Right atrium auricular region (tissue), 2 donors: ENCODE measurements at regions not wholly inside any gene's neighbourhood (a gene's known extent, or its start where the extent isn't known, plus 50 kb on each side); places are given as distances from the start of the nearest gene placed in this dataset.

Experiments used
- DNase-seq: peaks from one replicate; pipeline ENCODE4 v3.0.0-alpha.2; 2019; ENCODE audit warnings: low spot score
- H3K27ac ChIP-seq, 2 donors: fragments of 200-600 bp; sonication (generic); 1 replicate in 1 of 2; 2 replicates in 1 of 2; pipeline ENCODE4 v1.5.1; 2016 to 2019
- H3K27me3 ChIP-seq, 2 donors: fragments of 200-600 bp; sonication (generic); one replicate each; pipeline versions ENCODE4 v1.5.1 to v1.6.0; 2017 to 2019
- H3K36me3 ChIP-seq: fragments of 200-600 bp; sonication (generic); one replicate; pipeline ENCODE4 v1.5.1; 2016
- H3K4me1 ChIP-seq, 2 donors: fragments of 200-600 bp; sonication (generic); one replicate each; pipeline versions ENCODE4 v1.5.1 to v1.6.0; 2017 to 2019
- H3K4me3 ChIP-seq, 2 donors: fragments of 200-600 bp; sonication (generic); 1 replicate in 1 of 2; 2 replicates in 1 of 2; pipeline ENCODE4 v1.5.1; 2017 to 2019; ENCODE audit warnings: mild to moderate bottlenecking in 1 of 2, moderate library complexity in 1 of 2
- H3K9me3 ChIP-seq, 2 donors: fragments of 200-600 bp; sonication (generic); one replicate each; pipeline ENCODE4 v1.5.1; 2019
- TF ChIP-seq, protein P1 (sequence below), 2 donors: fragments of 200-600 bp; sonication (generic); IDR thresholded peaks; one replicate each; pipeline ENCODE4 v1.5.1; 2019; ENCODE audit warnings: antibody characterized with exemption in 2 of 2

DNA sequence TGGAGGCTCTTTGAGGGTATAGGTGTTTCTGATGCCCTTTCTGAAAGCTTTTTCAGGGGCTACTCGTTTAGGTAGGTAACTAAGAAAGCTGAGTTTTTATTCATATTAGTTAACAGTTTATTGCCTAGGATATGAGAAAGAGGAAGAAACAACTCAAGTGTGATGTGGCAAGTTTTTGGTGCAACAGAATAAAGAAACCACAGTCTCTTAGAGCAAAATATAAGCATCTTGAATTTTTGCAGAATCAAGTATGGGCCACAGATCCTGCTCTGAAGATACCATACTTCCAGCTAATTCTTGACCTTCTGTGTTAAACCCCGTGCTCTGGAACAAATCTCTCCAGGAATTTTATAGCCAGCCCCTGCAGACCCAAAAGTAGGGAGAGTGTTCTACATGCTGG is 147.7 kb upstream of the SLC1A4 start:
- TF ChIP-seq, protein P1, sequence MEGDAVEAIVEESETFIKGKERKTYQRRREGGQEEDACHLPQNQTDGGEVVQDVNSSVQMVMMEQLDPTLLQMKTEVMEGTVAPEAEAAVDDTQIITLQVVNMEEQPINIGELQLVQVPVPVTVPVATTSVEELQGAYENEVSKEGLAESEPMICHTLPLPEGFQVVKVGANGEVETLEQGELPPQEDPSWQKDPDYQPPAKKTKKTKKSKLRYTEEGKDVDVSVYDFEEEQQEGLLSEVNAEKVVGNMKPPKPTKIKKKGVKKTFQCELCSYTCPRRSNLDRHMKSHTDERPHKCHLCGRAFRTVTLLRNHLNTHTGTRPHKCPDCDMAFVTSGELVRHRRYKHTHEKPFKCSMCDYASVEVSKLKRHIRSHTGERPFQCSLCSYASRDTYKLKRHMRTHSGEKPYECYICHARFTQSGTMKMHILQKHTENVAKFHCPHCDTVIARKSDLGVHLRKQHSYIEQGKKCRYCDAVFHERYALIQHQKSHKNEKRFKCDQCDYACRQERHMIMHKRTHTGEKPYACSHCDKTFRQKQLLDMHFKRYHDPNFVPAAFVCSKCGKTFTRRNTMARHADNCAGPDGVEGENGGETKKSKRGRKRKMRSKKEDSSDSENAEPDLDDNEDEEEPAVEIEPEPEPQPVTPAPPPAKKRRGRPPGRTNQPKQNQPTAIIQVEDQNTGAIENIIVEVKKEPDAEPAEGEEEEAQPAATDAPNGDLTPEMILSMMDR (IDR thresholded peaks at IDR 0.05): no peak
- Histone ChIP-seq H3K27ac (no peak overlapping the region), H3K4me3 (no peak overlapping the region), H3K4me1 (peaks cover 0 to 13% of the 10 kb centered on the region in 2 donors), H3K36me3 (no peaks in the 10 kb centered on the region), H3K9me3 (no peaks in the 10 kb centered on the region), H3K27me3 (no peaks in the 10 kb centered on the region)
- DNase-seq: no peak

DNA sequence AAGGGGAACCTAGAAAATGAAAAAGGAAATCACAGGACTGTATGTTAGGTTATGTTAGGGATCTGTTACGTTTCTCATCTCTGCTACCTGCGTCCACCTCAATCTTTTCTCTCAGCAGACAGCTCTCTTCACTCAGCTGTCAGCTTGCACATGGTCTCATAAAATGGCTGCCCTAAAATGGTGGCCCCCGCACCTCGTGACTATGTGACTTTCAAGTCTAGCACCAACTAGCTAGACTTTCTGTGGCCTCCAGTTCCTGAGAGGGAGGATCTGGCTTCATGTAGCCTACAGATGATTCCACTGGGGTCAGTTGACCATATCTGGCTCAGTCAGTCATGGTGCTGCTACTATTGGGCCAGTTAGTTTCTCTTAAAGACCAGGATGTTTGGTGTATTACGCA is 147.2 kb upstream of the SLC1A4 start:
- TF ChIP-seq, protein P1 (IDR thresholded peaks at IDR 0.05): no peak
- Histone ChIP-seq H3K9me3 (no peaks in the 10 kb centered on the region), H3K27ac (no peak overlapping the region), H3K36me3 (no peaks in the 10 kb centered on the region), H3K4me1 (peaks cover 0 to 13% of the 10 kb centered on the region in 2 donors), H3K27me3 (no peaks in the 10 kb centered on the region), H3K4me3 (no peak overlapping the region)
- DNase-seq: no peak

DNA sequence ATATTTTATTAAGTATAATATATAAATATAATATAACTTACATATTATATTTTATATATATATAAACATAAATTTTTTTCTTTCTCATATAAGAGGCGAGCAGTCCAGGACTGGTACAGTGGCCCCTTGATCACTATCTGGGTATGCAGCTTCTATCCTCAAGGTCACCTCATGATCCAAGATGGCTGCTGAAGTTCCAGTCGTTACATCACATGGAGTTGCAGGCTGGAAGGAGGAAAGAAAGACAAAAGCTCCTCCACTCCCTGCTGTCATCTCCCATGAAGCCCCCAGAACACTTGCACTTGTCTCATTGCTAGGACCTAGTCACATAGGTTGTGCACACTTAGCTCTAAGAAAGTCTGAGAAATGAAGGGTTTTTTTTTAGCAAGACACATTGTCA is 145.1 kb upstream of the SLC1A4 start:
- no peak overlapping the region for H3K27ac ChIP-seq

DNA sequence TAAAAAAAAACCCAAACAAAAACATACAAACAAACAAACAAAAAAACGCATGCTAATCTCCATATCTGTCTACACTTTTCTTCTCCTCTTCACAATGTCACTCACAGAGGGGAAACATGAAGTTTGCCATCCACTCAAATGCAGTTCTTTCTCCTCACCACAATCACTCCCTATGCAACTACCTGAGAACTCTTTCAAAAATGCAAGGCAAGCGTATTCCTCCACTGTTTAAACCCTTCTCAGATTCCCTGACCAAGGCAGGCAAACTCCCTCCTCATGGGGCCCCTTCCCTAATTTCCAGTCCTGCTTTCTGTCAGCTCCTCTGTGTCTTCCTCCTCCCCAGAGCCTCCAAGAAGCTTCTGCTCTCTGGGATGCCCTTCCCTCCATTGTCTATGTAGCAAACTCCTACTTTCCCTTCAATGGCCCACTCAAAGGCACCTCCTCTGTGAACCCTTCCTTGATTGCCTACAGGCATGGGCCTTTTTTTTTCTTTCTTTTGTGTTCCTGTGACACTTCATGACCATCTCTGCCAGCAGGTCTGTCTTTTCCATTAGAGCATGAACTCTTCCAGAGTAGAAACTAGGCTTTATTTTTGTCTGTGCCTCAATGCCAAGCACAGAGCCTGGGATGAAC is 143.8 kb upstream of the SLC1A4 start:
- TF ChIP-seq, protein P1 (IDR thresholded peaks at IDR 0.05): no peak
- DNase-seq: no peak
- no peaks in the 10 kb centered on the region for H3K27me3 ChIP-seq
- no peak overlapping the region for H3K27ac ChIP-seq
- no peak overlapping the region for H3K4me3 ChIP-seq
- no peaks in the 10 kb centered on the region for H3K36me3 ChIP-seq
- no peaks in the 10 kb centered on the region for H3K9me3 ChIP-seq
- no peaks in the 10 kb centered on the region for H3K4me1 ChIP-seq

More for the DNA sequence above, 145.1 kb upstream of the SLC1A4 start:
- no peak for DNase-seq
- H3K36me3 ChIP-seq: no peaks in the 10 kb centered on the region
- TF ChIP-seq, protein P1 (IDR thresholded peaks at IDR 0.05): no peak
- no peak overlapping the region for H3K4me3 ChIP-seq
- no peaks in the 10 kb centered on the region for H3K9me3 ChIP-seq
- H3K27me3 ChIP-seq: no peaks in the 10 kb centered on the region
- peaks cover 0 to under 1% of the 10 kb centered on the region in 2 donors for H3K4me1 ChIP-seq

DNA sequence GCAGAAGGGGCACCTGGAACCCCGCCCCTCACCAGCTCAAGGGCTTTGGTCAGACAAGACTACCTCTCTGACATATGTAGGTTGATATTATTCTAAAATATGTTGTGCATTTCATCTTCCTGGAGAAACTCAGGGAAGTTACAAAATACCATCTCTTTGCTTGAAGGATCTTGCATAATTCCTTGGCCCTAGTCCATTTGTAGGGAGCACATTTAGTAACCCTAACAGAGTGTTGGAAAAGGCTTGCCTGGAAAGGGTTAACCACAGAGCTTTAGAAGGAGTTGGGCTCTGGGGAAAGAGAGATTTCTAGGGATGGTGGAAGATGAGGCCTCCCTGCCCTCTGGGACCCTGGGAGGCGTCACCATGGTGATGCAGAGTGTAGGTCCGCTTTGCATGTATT is 143.0 kb upstream of the SLC1A4 start:
- Histone ChIP-seq H3K36me3 (no peaks in the 10 kb centered on the region), H3K27me3 (no peaks in the 10 kb centered on the region), H3K9me3 (no peaks in the 10 kb centered on the region), H3K27ac (no peak overlapping the region), H3K4me1 (no peaks in the 10 kb centered on the region), H3K4me3 (no peak overlapping the region)
- DNase-seq: no peak
- TF ChIP-seq, protein P1 (IDR thresholded peaks at IDR 0.05): no peak

DNA sequence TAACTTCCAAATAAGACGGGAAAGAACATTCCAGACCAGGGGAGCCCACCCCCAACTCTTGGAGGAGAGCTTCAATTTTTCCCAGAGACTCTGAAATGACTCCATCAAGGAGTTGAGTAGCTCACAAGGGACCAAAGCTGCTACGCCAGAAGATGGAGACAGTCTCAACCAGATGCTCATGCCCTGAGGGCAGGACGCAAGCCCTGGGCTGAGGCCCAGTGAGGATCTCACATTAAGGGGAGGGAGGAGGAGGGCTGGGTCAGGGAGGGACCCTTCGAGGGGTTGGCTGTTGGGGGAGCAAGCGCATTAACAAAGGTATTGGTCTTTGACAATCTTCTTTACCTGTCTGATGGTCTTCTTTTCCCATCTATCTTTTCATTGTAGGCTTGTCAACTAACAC is 141.3 kb upstream of the SLC1A4 start:
- no peaks in the 10 kb centered on the region for H3K9me3 ChIP-seq
- H3K4me1 ChIP-seq: no peaks in the 10 kb centered on the region
- no peaks in the 10 kb centered on the region for H3K36me3 ChIP-seq
- no peak overlapping the region for H3K27ac ChIP-seq
- no peaks in the 10 kb centered on the region for H3K27me3 ChIP-seq
- TF ChIP-seq, protein P1 (IDR thresholded peaks at IDR 0.05): no peak
- no peak for DNase-seq
- no peak overlapping the region for H3K4me3 ChIP-seq
